ENCODE measurements at regions not wholly inside any gene's neighbourhood (a gene's known extent, or its start where the extent isn't known, plus 50 kb on each side); places are given as distances from the start of the nearest gene placed in this dataset.

DNA sequence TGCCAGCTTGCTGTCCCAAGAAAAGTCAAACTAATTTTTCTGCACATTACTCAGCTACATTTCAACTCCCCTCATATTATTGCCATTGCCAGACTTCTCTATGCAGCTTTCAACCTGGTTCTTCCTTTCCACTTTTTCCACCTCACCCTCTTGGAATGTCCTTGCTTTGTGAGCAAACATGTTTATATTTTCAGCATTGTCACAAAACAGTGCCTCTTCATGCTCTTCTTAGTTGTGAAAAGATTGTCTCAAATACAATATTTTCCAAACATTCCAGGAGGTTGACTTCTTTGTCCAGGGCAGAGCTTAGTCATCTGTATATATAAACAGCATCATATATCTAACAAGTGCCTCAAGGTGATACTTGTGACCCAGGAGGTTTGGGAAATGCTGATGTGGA lies 803.3 kb upstream of the CELF4 start:
- no peak for DNase-seq

DNA sequence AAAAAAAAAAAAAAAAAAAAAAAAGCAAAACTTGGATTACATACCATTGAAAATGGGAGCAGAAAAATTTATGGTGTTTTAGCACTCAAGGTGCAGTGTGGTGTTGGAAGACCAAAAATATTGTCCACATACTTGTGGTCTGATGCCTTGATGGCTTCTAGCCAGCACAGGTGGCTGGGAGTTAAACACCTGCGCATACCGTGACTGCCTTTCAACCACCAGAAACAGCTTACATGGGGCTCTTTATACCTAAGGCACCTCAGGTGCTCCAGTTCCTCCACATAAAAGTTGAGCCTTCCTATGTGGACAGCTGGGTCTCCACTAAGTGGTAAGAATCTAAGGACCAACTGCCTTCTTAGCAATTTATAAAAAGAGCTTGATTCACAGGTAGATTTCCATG lies 802.6 kb upstream of the CELF4 start:
- no peak for DNase-seq

DNA sequence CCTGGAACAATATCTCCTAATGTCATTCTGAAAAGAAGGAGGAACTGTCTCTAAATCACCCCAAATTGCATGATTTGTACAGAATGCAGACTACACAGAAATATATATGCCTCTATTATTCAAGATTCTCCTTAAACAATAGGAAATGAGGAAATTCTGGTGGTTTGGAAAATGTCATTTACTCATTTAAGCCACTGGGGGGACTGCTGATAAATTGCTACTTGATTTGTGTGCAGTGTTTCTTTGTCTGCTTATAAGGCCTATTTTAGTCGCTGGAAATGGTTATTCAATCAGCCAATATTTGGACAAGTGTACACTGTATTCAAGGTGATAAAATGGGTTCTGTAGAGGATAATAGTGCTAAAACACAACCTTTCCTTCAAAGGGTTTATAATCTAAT lies 801.9 kb upstream of the CELF4 start:
- no peak for DNase-seq

DNA sequence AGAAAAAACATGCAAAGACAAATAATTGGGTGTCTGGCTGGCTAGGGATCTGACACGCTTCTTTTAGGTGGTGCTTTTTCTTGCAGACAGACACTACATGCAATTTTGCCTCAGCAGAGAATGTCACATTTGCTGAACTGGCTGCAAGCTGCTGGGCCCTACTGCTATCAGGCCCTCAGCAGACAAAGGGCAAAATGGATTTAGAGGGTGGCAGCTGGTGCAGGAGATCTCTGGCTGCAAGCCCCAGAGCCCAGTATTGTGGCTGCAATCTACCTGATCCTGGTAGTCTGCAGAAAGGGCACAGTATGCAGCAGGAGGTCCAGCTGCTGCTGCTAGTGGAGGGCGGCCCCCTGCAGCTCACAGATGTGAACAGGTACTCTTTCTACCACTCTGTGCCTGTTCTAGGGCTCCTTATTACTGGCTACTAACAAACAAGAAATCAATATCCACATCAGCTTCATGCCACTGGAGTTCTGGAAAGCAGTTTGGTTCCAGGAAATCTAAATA lies 796.7 kb upstream of the CELF4 start:
- no peak for DNase-seq

DNA sequence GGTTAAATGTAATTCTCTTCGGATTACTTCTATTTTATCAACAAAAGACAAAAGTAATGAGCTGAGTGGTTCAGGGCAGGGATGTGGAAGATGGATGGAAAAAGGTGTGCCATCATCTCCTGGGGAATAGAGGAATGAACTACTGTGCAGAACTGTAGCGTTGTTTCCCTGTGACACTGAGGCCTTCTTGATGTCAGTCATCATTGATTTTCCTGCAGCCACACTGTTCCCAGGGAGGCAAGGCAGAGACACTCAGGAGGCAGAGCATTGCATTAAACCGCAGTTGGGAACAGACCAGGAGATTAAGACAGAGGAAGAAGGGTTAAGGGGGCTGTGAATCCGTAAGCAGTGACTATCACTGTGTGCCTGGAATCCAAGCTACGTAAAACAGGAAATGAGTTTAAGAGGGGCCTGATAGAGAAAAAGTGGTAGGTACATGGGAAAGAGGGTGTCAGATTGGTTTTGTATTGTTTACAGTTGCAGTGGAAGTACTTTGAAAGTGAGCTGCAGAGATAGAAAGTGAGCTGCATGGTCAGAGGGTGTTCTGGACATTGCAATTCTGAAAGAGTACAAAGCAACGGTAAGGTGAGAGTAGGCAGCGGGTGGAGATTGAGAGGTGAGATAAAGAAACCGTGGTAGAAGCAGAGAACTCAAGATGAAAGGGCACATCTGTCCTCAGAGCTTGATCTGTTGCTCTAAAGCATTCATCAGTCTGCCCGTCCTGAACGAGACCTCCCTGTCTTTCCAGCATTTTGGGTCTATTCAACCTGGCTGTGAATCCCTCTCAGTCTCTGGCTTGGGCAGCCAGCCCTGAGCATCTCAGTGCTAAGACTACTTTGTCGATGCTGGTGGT lies 793.4 kb upstream of the CELF4 start:
- DNase-seq, result no peak

DNA sequence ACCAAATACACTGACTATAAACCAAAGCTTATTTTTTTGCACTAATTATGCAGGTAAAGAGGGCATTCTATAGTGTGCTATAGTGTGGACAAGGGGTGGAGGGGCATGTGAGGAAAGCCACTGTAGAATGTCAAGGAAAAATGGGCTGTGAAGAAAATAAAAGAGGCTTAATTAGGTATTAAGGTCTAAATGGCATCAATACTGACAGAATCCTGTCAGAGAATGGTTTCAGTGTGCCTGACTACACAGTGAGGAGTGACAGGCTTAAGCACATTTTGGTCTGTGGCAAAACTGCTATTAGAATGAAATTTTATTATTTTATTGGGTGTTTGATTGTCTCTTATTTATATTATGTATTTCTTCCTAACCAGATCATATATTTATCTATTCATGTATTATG lies 787.6 kb upstream of the CELF4 start:
- no peak for DNase-seq

DNA sequence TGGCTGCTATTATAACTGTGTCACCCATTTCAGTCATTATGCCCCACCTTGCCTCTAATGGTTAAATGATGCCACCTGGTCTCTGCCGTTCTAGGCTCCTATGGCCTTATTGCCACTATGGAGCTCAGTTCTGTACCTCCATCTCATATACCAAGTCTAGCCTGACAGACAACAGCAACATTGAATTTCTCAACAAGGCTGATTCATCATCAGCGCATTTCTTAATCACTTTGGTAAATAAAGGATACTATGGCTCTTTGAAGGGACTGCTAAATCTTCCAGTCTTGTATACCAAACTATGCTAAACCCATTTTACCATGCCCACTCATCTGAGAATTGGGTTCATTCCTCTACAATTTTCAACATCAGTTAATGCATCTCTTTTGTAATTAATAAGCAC lies 784.5 kb upstream of the CELF4 start:
- DNase-seq, result no peak

DNA sequence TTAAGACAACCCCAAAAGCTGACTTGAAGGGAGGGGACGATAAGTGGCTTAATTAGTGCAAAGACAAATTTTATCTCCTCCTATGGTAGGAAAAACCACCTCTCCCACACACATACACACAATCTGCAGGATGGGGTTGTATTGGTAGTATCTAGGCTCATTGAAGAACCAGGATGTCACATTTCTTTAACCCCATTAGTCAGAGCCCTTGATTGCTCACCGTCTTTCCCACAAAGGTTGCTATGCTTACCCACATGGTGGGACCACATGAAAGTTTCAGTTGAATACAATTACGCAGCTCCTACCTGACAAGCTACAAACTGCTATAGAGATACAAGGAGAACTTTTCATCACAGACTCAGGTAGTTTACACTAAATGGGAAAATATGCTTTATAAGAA lies 765.0 kb upstream of the CELF4 start:
- DNase-seq, result no peak

DNA sequence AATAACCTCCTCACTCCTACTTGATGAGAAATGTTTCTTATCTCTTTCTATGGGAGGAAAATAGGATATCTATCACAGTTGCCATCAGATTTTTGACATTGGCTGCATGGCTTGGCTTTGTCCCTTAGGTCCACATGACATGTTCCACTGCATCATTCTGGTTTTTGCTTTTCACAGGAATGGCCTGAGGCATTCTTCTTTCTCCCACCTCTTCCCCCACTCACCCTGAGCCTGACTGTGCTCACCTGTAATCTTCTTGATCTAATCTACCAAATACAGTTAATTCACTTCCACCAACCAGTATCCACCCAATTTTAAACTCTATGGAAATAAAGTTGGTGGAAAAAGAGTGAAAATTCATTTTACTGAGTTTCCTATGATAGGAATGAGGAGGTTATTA lies 763.5 kb upstream of the CELF4 start:
- DNase-seq, result no peak

DNA sequence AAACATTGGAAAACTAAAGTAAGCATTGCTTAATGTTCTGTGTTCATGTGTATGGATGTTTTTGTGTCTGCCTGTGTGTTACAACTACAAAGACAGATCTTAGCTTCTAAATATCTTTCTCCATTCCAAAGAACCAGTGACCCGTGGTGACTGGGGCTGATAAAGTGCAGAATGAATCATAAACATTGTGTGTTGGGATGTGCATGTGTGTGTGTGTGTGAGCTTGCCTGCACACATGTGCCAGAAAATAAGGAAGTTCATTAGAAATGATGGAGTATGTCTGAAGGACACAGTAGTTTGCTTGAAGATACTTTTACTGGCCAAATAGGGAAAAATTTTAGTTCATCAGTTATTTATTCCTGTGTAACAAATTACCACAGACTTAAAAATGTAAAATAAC lies 756.6 kb upstream of the CELF4 start:
- no peak for DNase-seq

DNA sequence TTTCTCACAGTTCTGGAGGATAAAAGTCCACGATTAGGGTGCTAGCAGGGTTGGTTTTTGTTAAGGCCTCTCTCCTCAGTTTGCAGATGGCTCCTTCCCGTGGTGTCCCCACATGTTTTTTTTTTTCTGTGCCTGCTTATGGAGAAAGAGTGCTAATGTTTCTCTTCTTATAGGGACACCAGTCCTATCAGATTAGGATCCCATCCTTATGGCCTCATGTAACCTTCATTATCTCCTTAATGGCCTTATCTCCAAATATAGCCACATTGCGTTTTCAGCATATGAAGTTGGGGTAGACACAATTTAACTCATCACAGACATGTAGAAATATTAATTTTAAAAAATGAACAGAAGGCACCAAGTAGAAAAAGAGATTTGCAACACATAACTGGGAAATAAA lies 755.7 kb upstream of the CELF4 start:
- DNase-seq, result no peak

DNA sequence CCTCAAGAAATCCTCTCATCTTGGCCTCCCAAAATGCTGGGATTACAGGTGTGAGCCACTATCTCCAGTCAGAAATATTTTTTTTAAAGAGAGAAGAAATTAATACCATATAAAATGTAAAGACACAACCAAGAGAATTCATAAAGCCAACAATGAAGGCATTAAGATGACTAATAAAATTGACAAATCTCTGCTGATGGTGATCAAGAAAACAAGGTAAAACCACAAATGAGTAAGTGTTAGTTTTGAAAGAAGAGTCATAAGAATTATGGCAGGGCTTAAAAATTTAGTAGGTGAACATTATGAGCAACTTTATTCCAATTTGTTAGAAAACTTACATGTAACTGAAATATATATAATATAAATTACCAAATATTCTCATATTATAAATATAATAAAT lies 752.8 kb upstream of the CELF4 start:
- no peak for DNase-seq

DNA sequence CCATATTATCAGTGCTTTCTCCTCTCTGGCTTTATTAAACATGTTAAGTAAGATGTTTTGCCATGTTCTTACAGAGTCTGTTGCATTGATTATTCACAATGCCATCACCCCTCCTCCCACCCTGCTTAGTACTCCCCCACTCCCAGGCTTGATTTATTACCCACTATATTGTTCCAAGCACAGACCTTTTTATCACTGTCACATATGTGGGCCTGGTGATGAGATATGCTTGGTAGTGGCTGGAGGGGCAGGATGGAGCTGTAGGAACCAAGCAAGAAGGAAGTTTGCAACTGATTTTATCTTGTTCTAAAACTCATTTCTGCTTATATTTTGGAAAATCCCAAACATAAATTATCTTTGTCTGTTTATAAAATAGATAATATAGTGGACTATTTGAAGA lies 748.2 kb upstream of the CELF4 start:
- DNase-seq, result no peak

DNA sequence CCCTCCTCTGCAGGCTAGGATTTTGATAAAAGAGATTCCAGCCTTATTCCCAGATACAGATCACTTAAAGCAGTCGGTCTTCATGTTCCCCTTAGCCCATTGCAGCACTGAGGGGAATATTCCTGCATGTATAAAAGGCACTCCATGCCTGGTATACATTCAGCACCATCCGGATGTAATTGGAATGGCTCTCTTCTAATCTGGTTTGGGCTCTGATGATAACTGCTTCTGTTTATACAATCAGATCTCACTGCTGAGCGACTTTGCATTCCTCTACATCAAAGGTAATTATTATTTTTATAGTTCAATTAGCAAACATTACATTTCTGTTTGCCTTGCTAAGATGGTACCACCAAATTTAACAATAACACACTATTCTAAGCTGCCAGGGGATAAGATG lies 746.9 kb upstream of the CELF4 start:
- DNase-seq, result no peak

DNA sequence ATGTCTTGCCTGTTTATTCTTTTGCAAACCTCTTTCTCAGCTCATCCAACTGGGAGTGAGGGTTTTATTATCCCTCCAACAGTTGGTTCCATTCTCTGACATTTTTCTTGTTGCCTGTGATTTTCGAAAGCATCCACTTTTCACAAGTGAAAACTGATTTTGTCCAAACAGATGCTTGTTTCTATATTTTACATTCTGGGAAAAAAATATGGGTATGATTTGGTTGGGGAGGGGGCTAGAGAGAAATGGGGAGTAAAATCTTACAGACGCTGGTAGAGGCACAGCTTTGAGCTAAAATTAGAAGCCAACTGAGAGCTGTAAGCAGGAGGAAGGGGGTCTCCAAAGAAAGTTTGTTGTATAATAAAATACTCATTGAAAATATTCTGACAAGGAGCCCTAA lies 745.3 kb upstream of the CELF4 start:
- no peak for DNase-seq

DNA sequence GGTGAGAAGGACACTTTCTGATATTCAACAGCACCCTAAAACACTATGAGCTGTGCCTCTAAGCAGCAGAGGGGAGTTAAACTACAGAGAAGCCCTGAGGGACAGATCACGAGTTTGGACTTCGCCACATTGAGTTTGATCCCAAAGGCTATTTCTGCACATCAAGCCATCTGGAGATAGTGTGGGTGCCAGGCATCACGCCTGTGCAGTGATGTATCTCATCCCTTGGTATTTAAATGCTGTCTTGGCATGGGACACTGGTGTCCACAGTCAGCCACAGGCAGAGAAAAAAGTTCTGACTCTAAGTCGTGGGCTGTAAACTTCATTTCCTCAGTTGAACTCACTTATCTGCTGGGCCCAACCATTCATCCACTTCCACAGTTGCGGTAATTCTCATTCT lies 742.3 kb upstream of the CELF4 start:
- DNase-seq, result no peak

DNA sequence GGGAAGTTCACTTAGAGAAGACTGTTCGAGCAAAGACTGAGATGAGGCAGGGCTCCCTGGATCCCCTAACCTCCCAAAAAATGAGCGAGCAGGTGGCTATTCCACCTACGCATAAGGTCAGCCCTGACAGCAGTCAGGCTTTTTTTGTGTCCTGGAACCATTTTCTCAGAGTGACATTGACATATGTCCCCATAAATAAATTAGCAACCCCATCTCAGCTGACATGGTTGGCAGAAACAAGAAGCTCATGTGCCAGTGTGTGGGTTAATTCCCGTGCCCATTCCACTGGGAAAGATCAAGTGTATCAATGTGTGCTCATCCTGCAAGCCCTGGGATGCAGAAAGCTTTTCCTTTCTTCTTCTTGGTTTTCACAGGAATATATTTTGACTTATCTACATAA lies 740.4 kb upstream of the CELF4 start:
- no peak for DNase-seq

DNA sequence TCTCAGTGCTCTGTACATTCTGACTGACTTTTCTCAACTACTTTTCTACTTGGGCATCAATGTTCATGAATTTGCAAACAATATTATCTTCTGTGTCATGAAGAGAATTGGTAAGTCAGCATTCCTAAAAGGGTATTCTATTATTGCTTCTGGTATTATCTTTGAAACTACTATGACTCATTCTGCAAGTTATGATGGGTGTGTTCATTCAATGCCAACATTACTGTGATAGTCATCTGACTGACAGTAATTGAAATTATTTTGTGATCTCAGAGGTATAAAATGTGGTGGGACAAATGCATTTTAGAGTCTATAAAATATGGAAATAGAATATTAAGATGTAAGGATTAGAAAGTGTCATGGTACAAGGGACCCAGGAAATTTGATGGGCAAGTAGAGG lies 736.0 kb upstream of the CELF4 start:
- DNase-seq, result no peak

DNA sequence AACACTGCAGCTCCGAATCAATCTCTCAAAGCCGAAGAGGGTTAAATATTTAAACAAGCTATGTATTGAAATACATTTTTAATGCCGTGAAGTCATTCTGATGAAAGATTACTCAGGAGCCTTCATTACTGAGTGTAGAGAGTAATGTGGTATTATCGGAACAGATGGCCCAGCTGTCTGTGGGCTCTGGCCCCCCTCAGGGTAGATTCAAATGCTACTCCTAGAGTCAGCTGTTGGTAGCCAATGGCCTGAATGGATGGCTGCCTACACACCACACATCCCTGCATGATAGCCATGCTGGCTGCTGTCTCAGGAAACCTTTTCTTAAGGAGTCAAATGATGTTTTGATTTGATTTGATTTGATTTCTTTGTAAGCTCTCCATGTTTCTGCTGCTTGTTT lies 732.3 kb upstream of the CELF4 start:
- DNase-seq, result no peak

DNA sequence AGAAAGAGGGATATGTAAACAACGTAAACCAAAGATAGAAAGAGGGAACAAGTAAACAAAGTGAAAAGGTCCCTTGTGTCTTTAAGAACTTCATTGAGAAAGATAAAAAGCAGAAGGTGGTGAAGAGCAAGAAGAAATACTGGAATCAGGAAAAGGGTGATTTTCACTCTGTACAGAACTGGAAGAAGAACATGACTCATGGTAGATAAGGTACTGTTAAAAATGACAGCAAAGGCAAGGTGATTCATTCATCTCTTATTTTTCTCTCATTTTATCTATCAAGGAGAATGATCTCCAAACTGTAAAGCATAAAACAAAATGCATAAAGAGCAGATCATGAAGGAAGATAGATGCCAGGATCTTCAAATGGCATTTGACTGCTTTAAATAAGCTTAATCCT lies 724.6 kb upstream of the CELF4 start:
- DNase-seq, result no peak

DNA sequence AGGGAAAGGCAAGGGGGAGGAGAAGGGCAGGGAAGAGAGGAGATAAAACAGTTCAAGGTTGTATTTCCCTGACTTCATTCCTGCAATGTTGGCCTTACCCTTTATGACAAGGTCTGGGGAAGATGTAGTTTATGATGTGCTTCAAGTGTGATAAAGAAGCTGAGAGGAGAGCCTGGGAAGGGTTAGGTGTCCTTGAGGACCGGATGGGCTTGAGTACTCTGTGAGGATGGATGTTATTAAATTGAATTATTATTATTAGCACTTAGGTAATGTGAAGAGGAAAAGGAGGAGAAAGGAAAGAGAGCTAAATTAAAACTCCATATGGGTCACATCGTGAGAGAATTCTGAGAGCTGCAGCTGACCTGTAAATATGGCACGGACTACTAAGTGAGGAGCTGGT lies 719.4 kb upstream of the CELF4 start:
- no peak for DNase-seq

DNA sequence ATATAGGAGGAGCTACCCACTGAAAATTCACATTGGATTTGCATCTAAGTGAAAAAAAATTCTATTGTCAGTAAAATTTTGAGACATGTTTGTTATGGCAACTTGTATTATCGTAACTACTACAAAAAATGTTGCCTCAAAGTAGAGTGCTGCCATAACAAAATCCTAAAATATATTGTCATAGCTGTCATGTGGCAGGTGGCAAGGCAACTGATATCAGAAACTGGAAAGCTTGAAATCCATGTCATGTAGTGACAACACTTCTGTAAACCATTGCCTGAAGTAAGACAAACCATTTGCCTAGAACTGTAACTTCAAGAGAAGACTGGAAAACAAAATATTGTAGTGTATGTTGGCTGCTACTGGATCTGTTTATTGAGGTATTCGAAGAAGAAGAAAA lies 697.5 kb upstream of the CELF4 start:
- no peak for DNase-seq

DNA sequence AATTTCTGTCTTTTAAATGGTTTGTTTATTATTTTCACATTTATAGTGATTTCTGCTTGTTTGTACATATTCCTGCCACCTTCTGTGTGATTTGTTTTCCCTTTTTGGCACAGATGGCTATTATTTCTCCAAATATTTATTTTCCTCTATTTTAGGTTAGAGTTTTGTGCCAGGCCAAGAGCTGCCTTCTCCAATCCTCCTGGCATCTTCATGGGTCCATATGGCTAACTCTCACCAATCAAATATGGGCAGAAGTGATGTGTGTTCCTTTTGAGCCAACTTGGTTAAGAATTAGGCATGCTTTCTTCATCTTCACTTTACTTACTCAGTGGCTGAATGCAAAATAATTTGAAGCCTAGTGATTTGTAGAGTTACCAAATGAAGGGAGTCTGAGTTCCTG lies 697.1 kb upstream of the CELF4 start:
- DNase-seq, result no peak

DNA sequence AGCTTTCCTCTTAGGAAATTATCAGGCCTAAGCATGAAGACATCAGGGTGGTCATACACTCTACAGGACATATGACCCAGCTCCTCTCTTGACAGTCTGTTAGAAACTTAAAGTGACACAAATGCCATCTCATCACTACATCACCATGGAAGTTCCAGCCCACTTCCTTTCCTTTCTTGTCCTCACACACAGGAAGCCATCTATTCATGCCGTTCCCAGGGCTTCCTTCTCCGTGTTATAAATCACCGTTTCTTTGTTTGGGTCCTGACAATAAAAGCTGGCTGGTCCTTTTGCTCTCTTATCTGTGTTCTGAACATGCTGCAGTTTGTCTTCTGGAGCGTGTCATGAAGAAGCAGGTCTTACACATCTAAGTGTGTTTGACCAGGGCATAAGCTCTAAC lies 692.1 kb upstream of the CELF4 start:
- DNase-seq, result no peak

DNA sequence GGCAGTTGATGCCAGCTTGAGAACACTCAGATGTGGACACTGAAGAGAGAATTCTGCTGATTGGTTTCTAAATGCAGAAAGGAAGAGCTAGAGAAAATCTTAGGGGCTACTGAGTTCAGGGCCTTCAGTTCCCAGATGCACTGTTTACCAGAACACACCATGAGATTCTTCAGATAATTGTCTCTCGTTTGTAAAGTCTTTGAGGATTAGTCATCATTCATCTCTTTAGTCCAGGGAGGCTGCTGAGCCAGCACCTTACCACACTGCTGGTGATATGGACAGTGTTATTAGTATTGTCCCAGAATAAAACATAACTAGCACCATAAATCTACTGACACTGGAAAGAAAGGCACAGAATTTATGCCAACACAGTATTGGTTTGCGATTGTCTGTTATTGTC lies 690.8 kb upstream of the CELF4 start:
- DNase-seq, result no peak
